Liver (tissue), 8 donors: ENCODE measurements at regions not wholly inside any gene's neighbourhood (a gene's known extent, or its start where the extent isn't known, plus 50 kb on each side); places are given as distances from the start of the nearest gene placed in this dataset.

Experiments
- DNase-seq: peaks from one replicate; pipeline ENCODE4 v3.0.0-alpha.2; 2017; ENCODE audit warnings: low spot score
- H3K27ac ChIP-seq, 2 donors: one replicate each; pipeline ENCODE4 v1.7.0; 2013; ENCODE audit warnings: inconsistent platforms in 2 of 2, low read length in 2 of 2, control low read depth in 1 of 2, low read depth in 1 of 2, mild to moderate bottlenecking in 1 of 2
- H3K27me3 ChIP-seq, 4 donors: one replicate each; pipeline versions ENCODE4 v1.6.1 to v1.7.0; 2013; ENCODE audit warnings: low read length in 3 of 4, inconsistent platforms in 1 of 4, mild to moderate bottlenecking in 1 of 4, moderate library complexity in 1 of 4; ENCODE audit not compliant: control insufficient read depth in 4 of 4, insufficient read depth in 4 of 4
- H3K36me3 ChIP-seq, 4 donors: one replicate each; pipeline versions ENCODE4 v1.6.1 to v1.7.0; 2013; ENCODE audit warnings: low read length in 3 of 4, mild to moderate bottlenecking in 3 of 4, low read depth in 1 of 4, moderate library complexity in 1 of 4; ENCODE audit not compliant: control insufficient read depth in 4 of 4, insufficient read depth in 3 of 4
- H3K4me1 ChIP-seq, 4 donors: one replicate each; pipeline versions ENCODE4 v1.6.1 to v1.7.0; 2013; ENCODE audit warnings: low read length in 3 of 4, mild to moderate bottlenecking in 3 of 4, moderate library complexity in 1 of 4; ENCODE audit not compliant: control insufficient read depth in 4 of 4, insufficient read depth in 4 of 4
- H3K4me3 ChIP-seq, 3 donors: one replicate each; pipeline versions ENCODE4 v1.6.1 to v1.7.0; 2013; ENCODE audit warnings: low read length in 3 of 3, control low read depth in 1 of 3, low read depth in 1 of 3, mild to moderate bottlenecking in 1 of 3
- H3K9ac ChIP-seq, 2 donors: one replicate each; pipeline ENCODE4 v1.7.0; 2013; ENCODE audit warnings: low read length in 2 of 2, mild to moderate bottlenecking in 2 of 2, moderate library complexity in 2 of 2, control low read depth in 1 of 2, low read depth in 1 of 2
- H3K9me3 ChIP-seq, 4 donors: one replicate each; pipeline versions ENCODE4 v1.6.1 to v1.7.0; 2013; ENCODE audit warnings: low read length in 3 of 4; ENCODE audit not compliant: control insufficient read depth in 4 of 4
- EGR1 ChIP-seq, 2 donors: IDR thresholded peaks; 2 replicates each; pipeline ENCODE4 v1.6.1; 2016 to 2018; ENCODE audit warnings: antibody characterized with exemption in 2 of 2, low read depth in 2 of 2
- FOXA1 ChIP-seq: IDR thresholded peaks from 2 replicates; pipeline ENCODE4 v1.6.1; 2016; ENCODE audit warnings: antibody characterized with exemption
- FOXA2 ChIP-seq: IDR thresholded peaks from 2 replicates; pipeline ENCODE4 v1.6.1; 2016; ENCODE audit warnings: antibody characterized with exemption
- HNF4A ChIP-seq, 2 donors: conservative IDR thresholded peaks; 2 replicates each; pipeline ENCODE4 v1.6.1; 2016; ENCODE audit warnings: antibody characterized with exemption in 2 of 2, mild to moderate bottlenecking in 2 of 2
- HNF4G ChIP-seq: IDR thresholded peaks from 2 replicates; pipeline ENCODE4 v1.6.1; 2016; ENCODE audit warnings: antibody characterized with exemption
- JUND ChIP-seq, 2 donors: IDR thresholded peaks; 2 replicates each; pipeline ENCODE4 v1.6.1; 2016; ENCODE audit warnings: antibody characterized with exemption in 2 of 2
- NR2F2 ChIP-seq: IDR thresholded peaks from 2 replicates; pipeline ENCODE4 v1.6.1; 2016; ENCODE audit warnings: antibody characterized with exemption
- RAD21 ChIP-seq, 2 donors: IDR thresholded peaks; 2 replicates each; pipeline ENCODE4 v1.6.1; 2016; ENCODE audit warnings: antibody characterized with exemption in 2 of 2, mild to moderate bottlenecking in 2 of 2
- REST ChIP-seq: IDR thresholded peaks from 2 replicates; pipeline ENCODE4 v1.6.1; 2016; ENCODE audit warnings: antibody characterized with exemption, mild to moderate bottlenecking
- RXRA ChIP-seq, 2 donors: IDR thresholded peaks; 2 replicates each; pipeline ENCODE4 v1.6.1; 2017 to 2018; ENCODE audit warnings: antibody characterized with exemption in 2 of 2, mild to moderate bottlenecking in 1 of 2
- SP1 ChIP-seq: IDR thresholded peaks from 2 replicates; pipeline ENCODE4 v1.6.1; 2018; ENCODE audit warnings: antibody characterized with exemption, mild to moderate bottlenecking
- TAF1 ChIP-seq: conservative IDR thresholded peaks from 2 replicates; pipeline ENCODE4 v1.6.1; 2016; ENCODE audit warnings: antibody characterized with exemption, mild to moderate bottlenecking
- ZBTB33 ChIP-seq: IDR thresholded peaks from 2 replicates; pipeline ENCODE4 v1.6.1; 2016; ENCODE audit warnings: antibody characterized with exemption
- WGBS: extraction: QIAGEN DNeasy Blood & Tissue Kit; methylation state at CpG from one replicate; pipeline ENCODE4 v1.1.7; 2013; 5-methylcytosine and 5-hydroxymethylcytosine counted together
- TF ChIP-seq, protein P1 (sequence below): fragments of 150-350 bp; IDR thresholded peaks from 2 replicates; pipeline ENCODE4 v1.5.1; 2017; ENCODE audit warnings: improper control_type of control experiment, low read depth, low read length; ENCODE audit not compliant: missing input control
- donor health status: healthy.
- donor health status: healthy.
- donor health status: healthy.
- donor health status: healthy.
- donor health status: healthy.

DNA sequence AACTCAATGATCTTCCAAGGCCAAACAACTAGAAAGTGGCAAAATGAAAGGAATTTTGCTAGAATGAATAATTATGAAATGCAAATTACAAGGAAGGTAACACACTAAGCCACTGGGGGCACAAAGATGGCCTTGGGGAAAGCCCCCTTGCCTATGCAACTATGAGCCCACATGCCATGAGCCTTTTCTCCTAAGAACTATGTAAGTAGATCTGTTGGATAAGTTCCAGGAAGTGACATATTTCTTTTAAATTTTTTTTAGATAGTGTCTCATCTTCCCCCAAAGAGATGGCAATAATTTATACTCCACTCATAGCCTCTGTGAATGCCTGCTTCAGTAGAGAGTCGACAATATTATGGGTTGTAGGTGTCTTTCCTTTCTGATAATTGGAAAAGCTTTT, 257.8 kb downstream of the AUH start:
- Histone ChIP-seq H3K4me1 (peaks cover 2 to 13% (median 8%) of the 10 kb centered on the region in 4 donors), H3K27ac (no peak overlapping the region), H3K27me3 (no peaks in the 10 kb centered on the region), H3K9me3 (no peaks in the 10 kb centered on the region), H3K9ac (no peak overlapping the region), H3K36me3 (no peaks in the 10 kb centered on the region), H3K4me3 (no peak overlapping the region)
- 94% methylated on average over 1 of the region's 1 CpG for WGBS
- TF ChIP-seq TAF1 (no peak), HNF4G (no peak), HNF4A (conservative IDR thresholded peaks at IDR 0.05) (no peak), REST (no peak), ZBTB33 (no peak), RAD21 (IDR thresholded peaks at IDR 0.05) (no peak), RXRA (IDR thresholded peaks at IDR 0.05) (no peak), FOXA1 (no peak), SP1 (no peak), NR2F2 (no peak), JUND (IDR thresholded peaks at IDR 0.05) (no peak), FOXA2 (no peak), EGR1 (IDR thresholded peaks at IDR 0.05; ENCODE audit: low read depth in 2 of 2) (no peak)
- TF ChIP-seq, protein P1, sequence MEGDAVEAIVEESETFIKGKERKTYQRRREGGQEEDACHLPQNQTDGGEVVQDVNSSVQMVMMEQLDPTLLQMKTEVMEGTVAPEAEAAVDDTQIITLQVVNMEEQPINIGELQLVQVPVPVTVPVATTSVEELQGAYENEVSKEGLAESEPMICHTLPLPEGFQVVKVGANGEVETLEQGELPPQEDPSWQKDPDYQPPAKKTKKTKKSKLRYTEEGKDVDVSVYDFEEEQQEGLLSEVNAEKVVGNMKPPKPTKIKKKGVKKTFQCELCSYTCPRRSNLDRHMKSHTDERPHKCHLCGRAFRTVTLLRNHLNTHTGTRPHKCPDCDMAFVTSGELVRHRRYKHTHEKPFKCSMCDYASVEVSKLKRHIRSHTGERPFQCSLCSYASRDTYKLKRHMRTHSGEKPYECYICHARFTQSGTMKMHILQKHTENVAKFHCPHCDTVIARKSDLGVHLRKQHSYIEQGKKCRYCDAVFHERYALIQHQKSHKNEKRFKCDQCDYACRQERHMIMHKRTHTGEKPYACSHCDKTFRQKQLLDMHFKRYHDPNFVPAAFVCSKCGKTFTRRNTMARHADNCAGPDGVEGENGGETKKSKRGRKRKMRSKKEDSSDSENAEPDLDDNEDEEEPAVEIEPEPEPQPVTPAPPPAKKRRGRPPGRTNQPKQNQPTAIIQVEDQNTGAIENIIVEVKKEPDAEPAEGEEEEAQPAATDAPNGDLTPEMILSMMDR: no peak
- DNase-seq: no peak

- WGBS: 94% methylated on average over 9 of the region's 9 CpGs
Observed at GRCh38 chr9:91106415-91107081, 255.2 kb downstream of the AUH start.

More at GRCh38 chr9:91106415-91107081, 255.2 kb downstream of the AUH start:
- Histone ChIP-seq H3K27ac (no peak overlapping the region), H3K27me3 (no peaks in the 10 kb centered on the region), H3K4me3 (no peak overlapping the region), H3K9me3 (peaks cover 0 to 5% (median 1%) of the 10 kb centered on the region in 4 donors), H3K4me1 (peaks cover 0 to 1% (median 0%) of the 10 kb centered on the region in 4 donors), H3K36me3 (no peaks in the 10 kb centered on the region), H3K9ac (no peak overlapping the region)
- DNase-seq: no peak
- TF ChIP-seq HNF4A (conservative IDR thresholded peaks at IDR 0.05) (no peak), REST (no peak), RXRA (IDR thresholded peaks at IDR 0.05) (no peak)
